ENCODE measurements at regions not wholly inside any gene's neighbourhood (a gene's known extent, or its start where the extent isn't known, plus 50 kb on each side); places are given as distances from the start of the nearest gene placed in this dataset.

GRCh38 chr6:134866563-134866962, 83.3 kb downstream of the ALDH8A1 start:
- no peak for TF ChIP-seq POLR2A (IDR thresholded peaks at IDR 0.05)
- TF ChIP-seq, protein P1, sequence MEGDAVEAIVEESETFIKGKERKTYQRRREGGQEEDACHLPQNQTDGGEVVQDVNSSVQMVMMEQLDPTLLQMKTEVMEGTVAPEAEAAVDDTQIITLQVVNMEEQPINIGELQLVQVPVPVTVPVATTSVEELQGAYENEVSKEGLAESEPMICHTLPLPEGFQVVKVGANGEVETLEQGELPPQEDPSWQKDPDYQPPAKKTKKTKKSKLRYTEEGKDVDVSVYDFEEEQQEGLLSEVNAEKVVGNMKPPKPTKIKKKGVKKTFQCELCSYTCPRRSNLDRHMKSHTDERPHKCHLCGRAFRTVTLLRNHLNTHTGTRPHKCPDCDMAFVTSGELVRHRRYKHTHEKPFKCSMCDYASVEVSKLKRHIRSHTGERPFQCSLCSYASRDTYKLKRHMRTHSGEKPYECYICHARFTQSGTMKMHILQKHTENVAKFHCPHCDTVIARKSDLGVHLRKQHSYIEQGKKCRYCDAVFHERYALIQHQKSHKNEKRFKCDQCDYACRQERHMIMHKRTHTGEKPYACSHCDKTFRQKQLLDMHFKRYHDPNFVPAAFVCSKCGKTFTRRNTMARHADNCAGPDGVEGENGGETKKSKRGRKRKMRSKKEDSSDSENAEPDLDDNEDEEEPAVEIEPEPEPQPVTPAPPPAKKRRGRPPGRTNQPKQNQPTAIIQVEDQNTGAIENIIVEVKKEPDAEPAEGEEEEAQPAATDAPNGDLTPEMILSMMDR (IDR thresholded peaks at IDR 0.05): no peak
